HG03103 (cell line): ENCODE measurements at regions not wholly inside any gene's neighbourhood (a gene's known extent, or its start where the extent isn't known, plus 50 kb on each side); places are given as distances from the start of the nearest gene placed in this dataset.
"Not testable (repeated sequence)": the region's sequence is repeated elsewhere in the genome, so short reads cannot be mapped to it uniquely, and the experiment has no call there.

Experiments used
- ATAC-seq: cut with Tn5 transposase; IDR thresholded peaks from one replicate; pipeline ENCODE4 v1.9.1; 2021; ENCODE audit warnings: low read depth; ENCODE audit not compliant: unreplicated experiment

DNA sequence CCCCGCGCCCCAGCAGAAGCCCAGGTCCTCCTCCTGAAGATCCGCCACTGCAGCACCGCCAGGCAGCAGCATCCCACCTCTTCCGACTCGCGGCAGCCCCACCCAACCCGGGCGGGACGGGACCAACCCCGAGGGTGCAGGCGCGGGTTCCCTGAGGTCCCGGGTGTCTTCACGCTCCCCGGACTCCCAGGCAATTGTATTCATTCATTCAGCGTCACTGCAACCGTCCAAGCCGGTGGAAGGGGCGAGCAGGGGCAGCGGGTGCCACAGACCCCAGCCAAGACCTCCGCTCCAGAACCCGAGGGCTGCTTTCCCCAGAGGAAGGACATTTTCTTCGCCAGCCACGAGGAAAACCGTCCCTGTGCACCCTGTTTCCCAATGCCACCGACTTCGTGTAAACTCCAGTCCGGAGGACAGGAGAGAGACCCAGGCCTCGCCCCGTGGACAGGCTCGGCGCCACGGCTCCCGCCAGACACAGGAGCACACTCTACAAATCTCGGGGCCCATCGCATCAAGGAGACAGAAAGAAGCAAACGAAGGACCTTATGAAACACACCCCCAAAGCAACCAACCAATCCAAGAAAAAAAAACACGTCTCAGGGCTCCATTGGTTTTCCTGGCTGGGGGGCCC lies 1471.5 kb downstream of the FOXD4L5 start:
- ATAC-seq, result not testable (repeated sequence)

DNA sequence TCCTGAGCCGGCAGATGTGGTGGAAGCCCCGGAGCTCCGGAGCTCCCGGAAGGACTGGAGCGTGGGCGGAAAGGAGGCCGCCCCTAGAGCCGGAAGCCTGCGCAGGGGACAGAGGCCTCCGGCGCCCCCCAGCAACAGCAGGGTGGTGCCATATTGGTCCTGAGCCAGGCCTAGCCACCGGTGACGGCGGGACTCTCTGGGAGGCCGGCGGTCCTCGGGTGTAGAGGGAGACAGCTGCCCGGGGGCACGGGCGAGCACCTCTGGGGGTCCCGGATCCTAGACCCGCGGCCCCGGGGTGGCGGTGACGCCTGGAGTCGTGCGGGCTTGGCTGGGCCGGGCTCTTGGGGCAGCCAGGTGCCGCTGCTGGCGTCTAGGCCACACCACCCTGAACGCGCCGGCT lies 1472.2 kb downstream of the FOXD4L5 start:
- peak; percentile 63 for ATAC-seq

DNA sequence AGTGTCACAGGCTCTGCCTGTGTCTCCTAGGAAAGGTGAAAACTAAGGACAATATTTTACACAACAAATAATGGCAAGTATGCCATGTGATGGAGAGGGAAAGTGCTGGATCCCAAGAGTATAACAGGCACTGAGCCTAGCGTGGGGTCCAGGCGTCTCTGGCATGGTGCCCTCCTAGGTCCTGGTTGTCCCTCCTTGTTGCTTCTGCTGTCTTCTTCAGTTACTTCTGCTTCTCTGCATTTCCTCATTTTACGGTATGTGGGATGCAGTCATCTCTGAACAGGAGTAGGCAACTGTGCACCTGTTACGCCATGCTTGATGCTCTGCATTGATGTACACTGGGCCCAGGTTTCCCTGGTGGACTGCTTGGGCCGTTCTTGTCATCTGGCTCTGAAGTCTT lies 1480.8 kb downstream of the FOXD4L5 start:
- ATAC-seq, result not testable (repeated sequence)

DNA sequence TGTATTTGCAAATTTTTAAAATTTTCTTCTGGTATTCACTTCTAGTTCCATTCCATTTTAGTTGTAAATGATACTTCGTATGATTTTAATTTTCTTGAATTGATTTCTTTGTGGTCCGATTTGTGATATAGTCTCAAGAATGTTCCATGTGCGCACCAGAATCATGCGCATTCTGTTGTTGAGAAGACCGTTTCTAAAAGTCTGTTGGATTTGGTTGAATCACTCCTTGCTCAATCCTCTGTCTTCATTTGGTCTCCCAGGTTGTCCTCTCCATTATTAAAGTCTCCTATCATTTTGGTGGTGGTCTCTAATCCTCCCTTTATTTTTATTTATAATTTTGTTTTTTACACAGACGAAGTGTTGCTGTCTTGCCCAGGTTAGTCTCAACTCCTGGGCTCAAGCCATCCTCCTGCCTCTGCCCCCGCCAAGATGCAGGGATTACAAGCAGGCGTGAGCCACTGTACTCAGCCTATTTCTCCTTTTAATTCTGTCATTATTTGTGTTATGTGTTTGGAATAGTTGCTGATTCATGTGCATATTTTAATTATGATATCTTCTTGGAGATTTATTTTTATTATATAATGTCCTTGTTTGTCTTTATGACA lies 1490.8 kb downstream of the FOXD4L5 start:
- ATAC-seq, result not testable (repeated sequence)

DNA sequence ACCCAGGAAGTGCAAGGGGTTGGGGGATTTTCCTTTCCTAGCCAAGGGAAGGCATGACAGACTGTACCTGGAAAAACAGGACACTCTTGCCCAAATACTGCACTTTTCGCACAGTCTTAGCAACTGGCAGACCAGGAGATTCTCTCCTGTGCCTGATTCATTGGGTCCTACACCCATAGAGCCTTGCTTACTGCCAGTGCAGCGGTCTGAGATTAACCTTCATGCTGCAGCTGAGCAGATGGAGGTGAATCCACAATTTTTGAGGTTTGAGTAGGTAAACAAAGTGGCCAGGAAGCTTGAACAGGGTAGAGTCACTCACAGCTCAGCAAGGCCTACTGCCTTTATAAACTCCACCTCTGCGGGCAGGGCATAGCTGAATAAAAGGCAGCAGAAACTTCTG lies 1497.6 kb downstream of the FOXD4L5 start:
- not testable (repeated sequence) for ATAC-seq

DNA sequence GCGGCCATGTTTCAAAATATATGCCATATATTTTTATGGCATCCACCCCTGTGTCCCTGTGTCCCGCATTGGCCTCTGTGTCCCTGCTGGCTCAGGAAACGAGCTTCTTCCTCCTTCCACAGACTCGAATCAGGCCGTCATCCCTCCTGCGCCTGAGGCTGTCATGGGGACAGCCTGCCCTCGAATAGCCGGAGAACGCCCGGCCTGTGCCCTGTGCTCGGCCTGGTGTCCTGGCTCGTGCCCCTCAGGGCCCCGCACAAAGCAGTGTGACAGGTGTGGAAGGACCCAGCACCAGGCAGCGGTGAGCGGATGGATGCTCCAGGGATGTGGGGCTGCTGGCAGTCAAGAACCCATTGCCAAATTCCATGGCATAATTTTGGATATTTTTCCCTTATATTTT lies 1500.0 kb downstream of the FOXD4L5 start:
- not testable (repeated sequence) for ATAC-seq

DNA sequence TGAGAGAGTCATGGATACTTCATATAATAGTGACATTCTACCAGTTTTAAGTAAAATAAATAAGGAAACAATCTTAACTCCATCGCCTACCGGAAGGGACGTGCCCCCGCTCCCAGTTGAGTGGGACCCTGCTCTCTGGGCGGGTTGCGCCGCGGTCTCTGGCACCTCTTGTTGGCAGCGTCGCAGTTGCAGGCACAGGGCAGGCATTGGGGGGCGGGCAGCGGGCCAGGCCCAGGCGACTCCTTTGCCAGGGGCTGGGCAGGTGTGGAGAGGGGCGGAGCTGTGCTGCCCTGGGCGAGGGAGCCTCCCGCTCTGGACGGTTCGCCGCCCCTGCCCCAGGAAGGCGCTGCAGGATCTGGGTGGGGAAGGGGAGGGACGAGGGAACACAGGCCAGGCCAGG lies 1500.6 kb downstream of the FOXD4L5 start:
- ATAC-seq, result not testable (repeated sequence)

DNA sequence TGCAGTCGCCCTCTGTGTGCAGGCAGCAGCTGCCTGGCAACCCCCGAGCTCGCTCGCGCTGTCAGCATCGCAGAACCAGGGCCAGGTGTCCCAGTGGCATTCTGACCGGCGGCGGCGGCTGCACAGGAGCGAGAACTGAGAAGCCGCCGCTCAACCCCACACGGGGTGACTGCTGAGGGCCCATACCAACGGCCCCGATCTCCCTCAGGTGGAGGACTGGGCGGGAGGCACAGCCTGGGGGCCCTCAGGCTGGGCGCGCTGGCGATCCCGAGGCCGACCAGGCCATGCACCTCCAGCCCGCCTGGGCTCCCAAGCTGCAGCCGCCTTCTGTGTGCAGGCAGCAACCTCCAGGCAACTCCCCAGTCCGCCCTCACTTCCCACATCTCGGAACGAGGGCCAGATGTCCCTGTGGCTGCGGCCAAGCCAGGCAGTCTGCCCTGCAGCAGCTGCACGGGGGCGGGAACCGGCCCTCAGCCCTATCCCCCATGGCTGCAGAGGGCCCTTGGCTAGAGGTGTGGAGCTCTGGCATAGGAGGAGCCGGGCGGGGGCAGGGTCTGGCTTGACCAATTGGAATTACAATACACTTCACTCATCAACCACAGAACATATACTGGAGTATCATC lies 1503.1 kb downstream of the FOXD4L5 start:
- not testable (repeated sequence) for ATAC-seq

DNA sequence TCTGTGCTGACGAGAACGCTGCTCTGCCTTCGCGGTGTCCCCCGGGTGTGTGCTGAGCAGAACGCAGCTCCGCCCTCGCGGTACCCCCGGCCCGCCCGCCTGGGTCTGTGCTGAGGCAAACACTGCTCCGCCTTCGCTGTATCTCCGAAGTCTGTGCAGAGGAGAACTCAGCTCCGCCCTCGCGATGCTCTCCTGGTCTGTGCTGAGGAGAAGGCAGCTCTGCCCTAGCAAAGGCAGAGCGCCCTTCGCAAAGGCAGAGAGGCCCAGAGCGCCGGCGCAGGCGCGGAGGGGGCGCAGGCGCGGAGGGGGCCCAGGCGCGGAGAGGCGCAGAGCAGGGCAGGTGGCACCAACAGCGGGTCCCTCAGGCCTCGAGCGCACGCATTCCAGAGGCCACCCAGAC lies 1503.6 kb downstream of the FOXD4L5 start:
- peak; percentile 87 for ATAC-seq

DNA sequence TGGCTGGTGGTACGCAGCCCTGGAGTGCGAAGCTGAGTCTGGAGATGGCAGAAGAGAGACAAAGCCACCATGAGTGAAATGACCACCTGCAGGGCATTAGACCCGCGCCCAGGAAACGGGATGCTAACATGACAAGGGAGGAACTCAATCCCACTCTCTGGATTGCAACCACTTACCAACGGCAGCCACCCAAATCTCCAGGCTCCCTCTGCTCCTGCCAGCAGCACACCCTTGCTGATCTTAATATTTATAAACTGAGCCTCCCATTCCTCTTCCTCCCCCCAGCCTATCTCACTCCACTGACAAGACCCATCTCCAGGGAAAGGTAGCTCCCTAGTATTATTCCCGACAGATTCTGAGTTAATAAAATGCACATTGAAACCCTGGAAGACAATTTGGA lies 1508.8 kb downstream of the FOXD4L5 start:
- not testable (repeated sequence) for ATAC-seq

DNA sequence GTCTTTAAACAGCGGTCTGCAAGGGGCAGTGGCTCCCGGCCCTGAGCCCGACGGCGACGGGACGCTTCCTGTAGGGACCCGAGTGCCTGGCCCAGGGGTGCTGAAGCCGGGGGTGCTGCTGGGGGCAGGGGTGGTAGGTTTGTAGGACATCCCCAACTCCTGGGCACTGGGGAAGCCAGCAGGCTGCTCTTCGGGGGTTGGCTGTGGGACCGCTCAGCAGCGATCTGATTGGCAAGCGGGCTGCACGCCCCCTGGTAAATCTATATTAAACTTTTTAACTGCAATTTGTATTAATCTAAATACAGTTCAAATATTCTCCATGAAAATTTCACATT lies 1510.0 kb downstream of the FOXD4L5 start:
- not testable (repeated sequence) for ATAC-seq

DNA sequence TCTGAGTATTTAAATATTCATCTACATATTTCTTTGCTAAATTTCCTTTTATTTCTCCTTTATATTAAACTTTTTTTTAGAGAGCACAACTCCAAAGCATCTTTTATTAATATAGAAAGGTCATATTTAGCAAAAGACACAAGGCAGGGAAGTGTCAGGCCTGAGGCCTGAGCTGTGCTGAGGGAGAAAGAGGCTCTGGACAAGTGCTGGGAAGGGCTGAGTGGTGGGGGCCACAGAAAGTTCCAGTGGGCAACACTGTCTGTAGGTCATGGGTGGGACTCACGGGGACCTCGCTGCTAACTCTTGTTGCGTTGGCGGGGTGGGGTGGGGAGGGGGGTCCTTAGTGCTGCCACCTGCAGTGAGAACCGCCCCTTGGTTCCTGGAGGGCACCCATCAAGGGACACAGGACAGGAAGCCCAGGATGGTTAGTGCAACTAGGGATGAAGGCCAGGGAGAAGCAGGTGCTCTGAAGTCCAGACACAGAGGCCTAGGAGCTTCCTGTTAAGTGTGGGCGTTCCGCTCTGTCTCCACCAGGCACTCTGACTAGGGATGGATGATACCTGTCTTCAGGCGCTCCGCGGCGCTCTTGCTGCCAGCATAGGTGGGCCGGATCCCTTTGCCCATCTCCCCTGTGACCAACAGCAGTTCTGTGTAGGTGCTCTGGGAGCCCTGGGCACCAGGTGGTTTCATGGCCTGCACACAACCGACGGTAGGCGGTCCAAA lies 1510.5 kb downstream of the FOXD4L5 start:
- not testable (repeated sequence) for ATAC-seq

DNA sequence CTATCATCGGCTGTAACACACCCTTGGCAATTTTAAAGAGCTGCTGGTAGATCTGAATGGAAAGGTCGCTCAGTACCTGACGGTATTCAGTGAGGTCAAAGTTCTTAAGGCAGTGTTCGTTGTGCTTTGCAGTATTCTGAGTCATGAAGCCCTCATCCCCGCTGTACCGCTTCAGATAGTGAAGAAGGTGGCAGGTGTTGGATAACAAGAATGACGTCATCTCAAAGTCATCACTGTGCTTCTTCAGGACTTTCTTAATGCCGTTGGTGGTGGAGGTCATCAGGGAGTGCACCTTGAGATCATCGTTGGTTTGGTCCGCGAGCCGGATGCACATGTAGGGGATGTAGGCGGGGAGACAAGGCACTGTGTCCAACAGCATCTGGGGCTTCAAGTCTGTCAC lies 1522.8 kb downstream of the FOXD4L5 start:
- ATAC-seq, result not testable (repeated sequence)

DNA sequence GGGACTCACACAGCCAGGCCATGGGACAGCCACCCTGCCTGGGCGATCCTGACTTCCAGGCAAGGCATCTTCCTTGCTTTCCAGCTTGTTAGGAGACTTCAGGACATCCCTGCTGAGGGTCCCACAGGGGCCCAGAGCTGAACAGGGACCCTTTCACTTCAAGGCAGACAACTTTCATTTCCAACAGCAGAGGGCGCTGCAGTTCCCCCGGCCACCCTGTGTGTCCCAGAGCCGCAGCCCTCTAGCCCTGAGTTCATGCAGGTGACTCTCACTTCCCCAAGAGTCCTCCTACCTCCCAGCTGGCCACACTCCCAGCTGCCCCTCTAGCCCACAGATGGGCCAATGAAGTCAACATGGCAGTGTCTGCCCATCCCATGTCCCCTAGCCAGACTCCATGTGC lies 1556.0 kb downstream of the FOXD4L5 start:
- ATAC-seq, result not testable (repeated sequence)

DNA sequence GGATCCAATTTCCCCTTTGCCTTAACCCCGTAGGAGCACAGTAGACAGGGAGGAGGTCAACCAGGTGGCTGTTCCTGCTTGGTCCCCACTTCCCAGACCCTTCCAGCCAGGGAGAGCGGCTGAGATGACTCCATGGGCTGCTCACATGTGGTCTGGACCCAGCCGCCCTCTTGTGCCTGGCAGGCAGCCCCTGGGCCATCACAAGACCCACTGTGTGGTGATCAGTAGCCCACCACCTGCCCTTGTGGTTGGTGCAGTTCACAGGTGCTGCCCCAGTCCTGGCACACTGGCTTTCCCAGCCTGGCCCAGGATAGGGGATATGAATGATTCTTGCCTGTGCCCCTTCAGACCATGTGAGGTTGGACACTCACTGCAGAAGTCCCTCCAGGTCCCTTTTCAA lies 1556.7 kb downstream of the FOXD4L5 start:
- no peak for ATAC-seq

DNA sequence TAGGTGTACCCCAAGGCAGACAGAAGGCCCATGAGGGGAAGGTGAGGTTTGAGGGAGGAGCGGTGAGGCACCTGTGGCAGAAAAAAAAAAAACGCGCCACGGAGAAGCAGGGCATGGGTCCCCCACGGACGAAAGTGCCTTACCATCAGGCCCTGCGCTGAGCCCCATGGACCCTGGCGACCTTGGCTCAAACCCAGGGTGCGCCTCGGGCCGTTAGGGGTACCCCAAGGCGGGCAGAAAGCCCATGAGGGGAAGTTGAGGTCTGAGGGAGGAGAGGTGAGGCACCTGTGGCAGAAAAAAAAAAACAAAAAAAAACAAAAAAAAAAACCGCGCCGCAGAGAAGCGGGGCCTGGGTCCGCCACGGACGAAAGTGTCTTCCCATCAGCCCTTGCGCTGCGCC lies 1576.7 kb downstream of the FOXD4L5 start:
- ATAC-seq, result not testable (repeated sequence)

DNA sequence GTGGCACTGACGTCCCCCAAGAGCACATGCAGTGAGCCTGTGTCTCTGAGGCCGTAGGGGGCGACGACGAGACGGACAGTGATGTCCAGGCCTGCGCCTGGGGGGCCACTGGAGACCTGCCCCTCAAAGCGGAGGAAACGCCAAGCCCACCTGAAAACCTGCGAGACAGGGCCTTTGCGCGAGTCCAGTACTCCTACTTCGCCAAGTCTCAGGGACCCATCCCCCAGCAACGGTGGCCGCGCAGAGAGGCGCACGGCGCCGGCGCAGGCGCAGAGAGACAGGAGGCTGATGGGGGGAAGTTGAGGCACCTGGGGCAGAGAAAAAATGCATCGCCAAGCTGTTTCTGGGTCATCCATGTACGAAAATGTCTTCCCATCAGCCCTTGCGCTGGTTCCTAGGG lies 1580.6 kb downstream of the FOXD4L5 start:
- not testable (repeated sequence) for ATAC-seq

DNA sequence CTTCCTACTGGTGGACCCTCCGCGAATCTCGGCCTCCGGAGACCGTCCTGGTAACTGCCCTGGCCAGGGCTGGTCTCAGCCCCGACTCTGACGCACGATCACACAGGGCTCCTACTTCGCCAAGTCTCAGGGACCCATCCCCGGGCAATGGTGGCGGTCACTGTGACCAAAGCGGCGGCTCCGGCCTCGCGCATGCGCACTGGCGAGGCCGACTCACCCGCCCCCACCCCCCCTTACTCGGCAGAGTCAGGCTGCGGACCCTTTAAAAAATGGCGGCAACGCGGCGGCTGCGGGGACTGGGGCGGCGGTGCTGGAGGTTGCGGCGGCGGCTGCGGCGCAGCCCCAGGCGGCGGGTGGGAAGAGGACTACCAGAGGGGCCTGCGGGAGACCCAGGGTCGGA lies 1581.3 kb downstream of the FOXD4L5 start:
- ATAC-seq, result not testable (repeated sequence)

DNA sequence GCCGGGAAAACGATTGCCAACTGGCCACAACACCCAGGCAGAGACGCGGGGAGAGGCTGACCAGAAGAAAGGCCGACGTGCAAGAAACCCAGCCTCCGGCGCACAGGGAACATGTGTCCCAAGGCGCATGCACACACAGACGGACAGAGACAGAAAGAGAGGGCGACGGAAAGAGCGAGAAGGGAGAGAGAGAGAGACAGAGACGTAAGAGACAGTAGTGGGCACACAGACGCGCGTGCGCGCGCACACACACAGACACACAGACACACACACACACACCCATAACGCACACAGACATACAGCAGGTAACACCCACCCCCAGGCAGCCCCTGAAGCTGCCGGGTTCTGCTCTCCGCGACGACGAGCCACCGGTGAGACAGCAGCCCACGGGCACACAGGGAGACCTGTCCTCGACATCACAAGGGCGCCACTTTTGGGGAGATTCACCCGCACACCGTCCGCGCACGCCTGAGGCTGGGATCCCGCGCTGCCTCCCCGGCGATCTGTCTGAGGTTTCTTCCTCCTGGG lies 1581.8 kb downstream of the FOXD4L5 start:
- ATAC-seq, result not testable (repeated sequence)
